ENCODE measurements at regions not wholly inside any gene's neighbourhood (a gene's known extent, or its start where the extent isn't known, plus 50 kb on each side); places are given as distances from the start of the nearest gene placed in this dataset.
A peak's percentile ranks its signal among the peaks of the same experiment; 100 is the strongest.

DNA sequence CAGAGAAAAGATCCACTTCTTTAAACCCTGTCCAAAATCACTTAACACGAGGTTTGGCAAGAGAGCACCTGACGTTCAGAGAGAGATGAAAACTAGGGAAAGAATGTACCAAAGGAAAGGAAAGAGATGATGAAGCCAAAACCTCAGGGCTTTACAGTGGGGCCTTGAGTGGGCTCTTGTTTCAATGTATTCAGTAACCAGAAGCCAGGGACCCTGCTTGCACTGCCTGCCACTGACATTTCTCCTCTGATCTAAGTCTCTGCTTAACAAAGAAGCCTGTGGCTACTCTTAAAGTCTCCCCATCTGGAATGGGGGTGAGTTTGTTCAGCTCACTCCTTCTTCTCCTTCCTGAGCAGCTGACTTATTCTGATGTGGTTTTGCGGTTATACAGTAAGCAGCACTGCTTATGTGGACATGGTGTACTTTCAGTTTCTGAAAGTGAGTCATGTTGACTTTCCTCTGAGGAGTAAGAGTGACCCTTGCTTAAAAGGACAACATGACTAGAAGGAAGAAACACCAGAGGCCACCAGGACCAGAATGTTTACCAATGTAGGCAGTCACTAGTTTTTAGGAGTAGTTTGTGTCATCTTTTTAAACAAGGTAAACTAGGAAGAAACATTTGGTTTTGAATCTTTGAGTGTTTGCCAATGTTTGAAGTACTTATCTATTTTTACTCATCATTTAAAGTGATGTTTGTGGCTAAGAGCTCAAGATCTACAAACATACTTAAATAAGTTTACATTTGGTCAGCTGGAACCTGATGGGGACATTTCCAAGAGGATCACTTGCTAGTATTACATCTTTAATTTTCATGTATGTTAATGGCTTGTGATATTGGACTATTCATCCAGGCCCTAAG lies 87.4 kb downstream of the FASLG start:
- H3K27ac ChIP-seq: peak overlapping the region; percentile 76
- H3K4me3 ChIP-seq: no peak overlapping the region
- no peaks in the 10 kb centered on the region for H3K9me3 ChIP-seq
- TF ChIP-seq, protein P1, sequence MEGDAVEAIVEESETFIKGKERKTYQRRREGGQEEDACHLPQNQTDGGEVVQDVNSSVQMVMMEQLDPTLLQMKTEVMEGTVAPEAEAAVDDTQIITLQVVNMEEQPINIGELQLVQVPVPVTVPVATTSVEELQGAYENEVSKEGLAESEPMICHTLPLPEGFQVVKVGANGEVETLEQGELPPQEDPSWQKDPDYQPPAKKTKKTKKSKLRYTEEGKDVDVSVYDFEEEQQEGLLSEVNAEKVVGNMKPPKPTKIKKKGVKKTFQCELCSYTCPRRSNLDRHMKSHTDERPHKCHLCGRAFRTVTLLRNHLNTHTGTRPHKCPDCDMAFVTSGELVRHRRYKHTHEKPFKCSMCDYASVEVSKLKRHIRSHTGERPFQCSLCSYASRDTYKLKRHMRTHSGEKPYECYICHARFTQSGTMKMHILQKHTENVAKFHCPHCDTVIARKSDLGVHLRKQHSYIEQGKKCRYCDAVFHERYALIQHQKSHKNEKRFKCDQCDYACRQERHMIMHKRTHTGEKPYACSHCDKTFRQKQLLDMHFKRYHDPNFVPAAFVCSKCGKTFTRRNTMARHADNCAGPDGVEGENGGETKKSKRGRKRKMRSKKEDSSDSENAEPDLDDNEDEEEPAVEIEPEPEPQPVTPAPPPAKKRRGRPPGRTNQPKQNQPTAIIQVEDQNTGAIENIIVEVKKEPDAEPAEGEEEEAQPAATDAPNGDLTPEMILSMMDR (IDR thresholded peaks at IDR 0.05): no peak
- DNase-seq: no peak
- H3K4me1 ChIP-seq: peaks cover 23% of the 10 kb centered on the region
- H3K27me3 ChIP-seq: no peaks in the 10 kb centered on the region
- H3K36me3 ChIP-seq: no peaks in the 10 kb centered on the region
- ATAC-seq: peak; percentile 94
- intact Hi-C loops (cut with DNase I): loop anchor here (10.0 kb wide), 1 partner anchor 458 kb away; the partner anchor contains the start of gene TNFSF4

DNA sequence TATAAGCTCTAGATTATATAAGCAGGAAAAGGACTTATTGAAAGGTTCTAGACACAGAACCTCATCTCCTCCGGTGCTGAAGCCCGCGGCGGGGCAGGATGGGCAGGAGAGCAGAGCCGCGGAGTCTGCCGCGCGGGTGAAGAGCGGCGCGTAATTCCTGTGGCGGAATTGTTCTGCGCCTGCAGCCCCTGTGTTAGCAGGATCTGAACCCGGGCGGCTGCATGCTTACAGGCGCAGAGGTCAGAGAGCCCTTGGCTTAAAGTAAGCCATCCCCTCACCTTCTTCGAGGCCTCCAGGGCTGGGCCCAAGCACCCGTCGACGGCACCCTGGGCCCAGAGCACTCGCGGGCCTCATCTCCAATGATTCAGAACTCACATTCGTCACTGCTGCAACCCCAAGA lies 89.3 kb downstream of the FASLG start:
- Histone ChIP-seq H3K4me1 (peaks cover 23% of the 10 kb centered on the region), H3K4me3 (no peak overlapping the region), H3K27ac (no peak overlapping the region), H3K36me3 (no peaks in the 10 kb centered on the region), H3K9me3 (no peaks in the 10 kb centered on the region), H3K27me3 (no peaks in the 10 kb centered on the region)
- ATAC-seq (no peak), DNase-seq (peak; percentile 43)
- TF ChIP-seq, protein P1 (IDR thresholded peaks at IDR 0.05): no peak
- intact Hi-C loops (cut with DNase I): loop anchor here (10.0 kb wide), 1 partner anchor 457 kb away; the partner anchor contains the start of gene TNFSF4

GRCh38 chr1:172751683-172752082 lies 92.8 kb downstream of the FASLG start:
- H3K4me3 ChIP-seq: no peak overlapping the region
- H3K36me3 ChIP-seq: no peaks in the 10 kb centered on the region
- H3K27ac ChIP-seq: no peak overlapping the region
- no peak for ATAC-seq
- no peak for DNase-seq
- no peaks in the 10 kb centered on the region for H3K9me3 ChIP-seq
- peaks cover 7% of the 10 kb centered on the region for H3K4me1 ChIP-seq
- H3K27me3 ChIP-seq: no peaks in the 10 kb centered on the region
- TF ChIP-seq, protein P1 (IDR thresholded peaks at IDR 0.05): no peak
- intact Hi-C loops (cut with DNase I): no loop called here

- TF ChIP-seq, protein P1 (IDR thresholded peaks at IDR 0.05): no peak
- H3K4me1 ChIP-seq: no peaks in the 10 kb centered on the region
- H3K27me3 ChIP-seq: no peaks in the 10 kb centered on the region
- no peak overlapping the region for H3K4me3 ChIP-seq
- no peaks in the 10 kb centered on the region for H3K36me3 ChIP-seq
- no peak for DNase-seq
- no peak for ATAC-seq
- intact Hi-C loops (cut with DNase I): no loop called here
- H3K9me3 ChIP-seq: no peaks in the 10 kb centered on the region
- no peak overlapping the region for H3K27ac ChIP-seq
Measured at GRCh38 chr1:172753964-172754363, 95.1 kb downstream of the FASLG start.

GRCh38 chr1:172754609-172755008 lies 95.7 kb downstream of the FASLG start:
- no peak for ATAC-seq

More at GRCh38 chr1:172754609-172755008, 95.7 kb downstream of the FASLG start:
- H3K4me3 ChIP-seq: no peak overlapping the region
- H3K27ac ChIP-seq: no peak overlapping the region
- intact Hi-C loops (cut with DNase I): no loop called here
- TF ChIP-seq, protein P1 (IDR thresholded peaks at IDR 0.05): no peak
- H3K36me3 ChIP-seq: no peaks in the 10 kb centered on the region
- H3K4me1 ChIP-seq: no peaks in the 10 kb centered on the region
- no peak for DNase-seq
- H3K9me3 ChIP-seq: no peaks in the 10 kb centered on the region
- no peaks in the 10 kb centered on the region for H3K27me3 ChIP-seq
